Islet of Langerhans (tissue), 1 donor: ENCODE measurements at regions not wholly inside any gene's neighbourhood (a gene's known extent, or its start where the extent isn't known, plus 50 kb on each side); places are given as distances from the start of the nearest gene placed in this dataset.
"Not testable (repeated sequence)": the region's sequence is repeated elsewhere in the genome, so short reads cannot be mapped to it uniquely, and the experiment has no call there.

Source experiments
- FAIRE-seq: peaks from one replicate; lab custom pipeline; 2011; peaks lifted over from hg19 to GRCh38; lab: Jason Lieb, UNC

- FAIRE-seq: no peak
Measured at GRCh38 chr5:174446446-174446845, 277.9 kb upstream of the MSX2 start.

GRCh38 chr5:174446988-174447387 lies 277.4 kb upstream of the MSX2 start:
- no peak for FAIRE-seq

- no peak for FAIRE-seq
Measured at GRCh38 chr5:174448041-174448440, 276.3 kb upstream of the MSX2 start.

DNA sequence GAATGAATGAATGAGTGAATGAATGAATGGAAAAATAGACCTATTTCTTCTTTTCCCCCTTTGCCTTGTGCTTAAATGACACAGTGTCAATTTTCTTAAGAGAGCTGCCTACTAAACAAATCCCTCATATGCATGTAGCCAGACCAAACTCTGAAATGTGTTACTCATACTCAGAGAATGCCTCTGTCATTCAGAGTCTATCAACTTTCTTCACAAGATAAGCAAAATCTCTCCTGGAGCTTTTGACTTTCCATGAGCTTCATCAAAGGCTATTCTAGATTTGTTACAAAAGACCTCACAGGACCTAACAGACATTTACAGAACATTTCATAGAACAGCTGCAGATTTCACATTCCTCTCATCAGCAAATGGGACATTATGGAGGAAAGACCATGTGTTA lies 275.7 kb upstream of the MSX2 start:
- FAIRE-seq: no peak

DNA sequence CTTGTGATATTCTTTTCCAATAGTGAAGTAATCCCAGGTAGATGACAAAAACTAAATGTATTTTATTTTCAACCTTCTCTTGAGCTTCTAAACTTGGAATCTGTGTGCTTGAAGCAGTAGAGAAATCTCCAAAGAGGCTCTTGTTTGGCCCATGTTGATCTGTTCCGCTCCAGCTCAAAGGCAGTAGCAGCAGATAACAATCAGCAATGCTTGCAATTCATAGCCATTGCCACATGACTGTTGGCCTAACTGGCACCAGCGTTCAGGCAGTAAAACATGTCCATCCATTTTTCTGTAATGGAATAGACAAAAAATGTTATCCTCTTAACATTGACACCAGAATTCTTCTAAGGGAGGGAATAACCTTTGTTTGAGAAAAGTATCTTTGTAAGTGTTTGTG lies 270.7 kb upstream of the MSX2 start:
- no peak for FAIRE-seq

- no peak for FAIRE-seq
Measured at GRCh38 chr5:174454464-174454863, 269.9 kb upstream of the MSX2 start.

DNA sequence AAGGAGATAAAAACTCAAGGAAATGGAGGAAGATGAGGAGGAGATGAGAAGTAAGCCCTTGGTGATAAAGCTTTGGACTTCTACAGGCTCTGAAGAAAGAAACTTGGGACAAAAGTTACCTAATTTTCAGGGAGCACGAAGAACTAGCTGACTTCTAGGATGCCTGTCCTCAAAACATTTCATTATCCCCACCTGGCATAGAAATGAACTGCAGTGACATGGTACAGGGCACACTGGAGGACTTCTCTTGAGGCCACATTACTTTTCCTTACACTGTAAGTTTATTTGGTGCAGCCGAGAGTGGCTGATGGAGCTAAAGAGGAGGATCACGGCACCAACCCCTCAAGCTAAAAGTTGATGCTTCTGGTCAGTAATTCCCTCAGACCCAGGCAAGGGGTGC lies 269.5 kb upstream of the MSX2 start:
- no peak for FAIRE-seq

- FAIRE-seq: no peak
Measured at GRCh38 chr5:174455301-174455700, 269.1 kb upstream of the MSX2 start.

DNA sequence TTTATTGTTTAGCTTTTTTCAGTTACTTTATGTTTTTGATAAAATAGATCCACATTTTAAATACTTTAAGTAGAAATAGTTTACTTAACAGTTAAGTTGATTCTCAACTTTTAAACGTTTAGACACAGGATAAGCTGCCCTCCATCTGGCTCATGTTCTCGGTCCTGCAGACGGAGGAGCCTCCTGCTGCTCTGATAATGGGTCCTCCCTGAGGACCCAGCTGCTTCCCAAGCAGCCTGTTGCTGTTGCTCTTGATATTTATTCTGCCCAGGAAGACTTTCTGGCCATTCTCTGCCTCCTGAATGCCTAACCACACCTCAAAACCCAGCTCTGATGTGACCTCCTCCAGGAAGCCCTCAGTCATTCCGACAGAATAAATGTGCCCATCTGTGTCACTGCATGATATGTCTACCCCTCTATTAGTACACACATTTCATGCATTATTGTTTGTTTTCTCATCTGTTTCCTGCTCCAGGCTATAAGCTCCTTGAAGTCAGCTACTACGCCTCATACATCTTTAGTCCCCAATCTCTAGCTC lies 267.2 kb upstream of the MSX2 start:
- FAIRE-seq: no peak

- no peak for FAIRE-seq
Measured at GRCh38 chr5:174459071-174459702, 265.2 kb upstream of the MSX2 start.

GRCh38 chr5:174459832-174460448 lies 264.4 kb upstream of the MSX2 start:
- no peak for FAIRE-seq

- FAIRE-seq: no peak
Measured at GRCh38 chr5:174462129-174462528, 262.3 kb upstream of the MSX2 start.

DNA sequence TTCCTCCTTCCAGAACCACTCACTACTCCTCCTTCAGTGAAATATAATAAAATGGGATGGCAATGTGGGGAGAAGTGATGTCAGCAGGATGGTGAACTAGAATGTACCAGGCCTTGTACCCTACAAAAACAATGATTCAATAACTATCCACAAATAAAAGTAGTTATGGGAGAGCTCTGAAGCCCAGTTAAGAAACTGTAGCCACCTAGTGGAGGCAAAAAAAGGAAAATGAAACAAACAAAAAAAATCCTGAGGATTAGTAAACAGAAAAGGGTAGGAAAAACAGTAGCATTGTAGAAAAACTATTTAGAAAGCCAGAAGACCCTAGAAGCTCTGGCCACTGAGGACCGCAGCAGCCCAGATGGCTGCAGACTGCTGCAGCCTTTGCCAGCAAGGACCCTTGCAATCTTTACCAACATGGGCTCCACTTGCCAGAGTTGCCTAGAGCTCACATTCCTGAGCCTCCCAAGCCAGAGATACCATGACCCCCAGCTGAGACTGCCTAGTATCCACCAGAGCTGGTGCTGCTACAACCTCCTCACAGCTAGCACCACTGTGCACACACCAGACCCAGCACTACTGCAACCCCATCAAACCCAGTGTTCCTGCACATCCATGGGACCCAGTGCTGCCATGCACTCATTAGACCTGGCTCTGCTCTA lies 259.7 kb upstream of the MSX2 start:
- no peak for FAIRE-seq

DNA sequence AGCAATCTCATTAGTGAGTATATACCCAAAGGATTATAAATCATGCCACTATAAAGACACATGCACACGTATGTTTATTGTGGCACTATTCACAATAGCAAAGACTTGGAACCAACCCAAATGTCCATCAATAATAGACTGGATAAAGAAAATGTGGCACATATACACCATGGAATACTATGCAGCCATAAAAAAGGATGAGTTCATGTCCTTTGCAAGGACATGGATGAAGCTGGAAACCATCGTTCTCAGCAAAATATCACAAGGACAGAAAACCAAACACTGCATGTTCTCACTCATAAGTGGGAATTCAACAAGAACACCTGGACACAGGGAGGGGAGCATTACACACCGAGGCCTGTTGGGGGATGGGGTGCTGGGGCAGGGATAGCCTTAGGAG lies 252.9 kb upstream of the MSX2 start:
- FAIRE-seq: not testable (repeated sequence)

GRCh38 chr5:174472956-174473355 lies 251.4 kb upstream of the MSX2 start:
- no peak for FAIRE-seq

DNA sequence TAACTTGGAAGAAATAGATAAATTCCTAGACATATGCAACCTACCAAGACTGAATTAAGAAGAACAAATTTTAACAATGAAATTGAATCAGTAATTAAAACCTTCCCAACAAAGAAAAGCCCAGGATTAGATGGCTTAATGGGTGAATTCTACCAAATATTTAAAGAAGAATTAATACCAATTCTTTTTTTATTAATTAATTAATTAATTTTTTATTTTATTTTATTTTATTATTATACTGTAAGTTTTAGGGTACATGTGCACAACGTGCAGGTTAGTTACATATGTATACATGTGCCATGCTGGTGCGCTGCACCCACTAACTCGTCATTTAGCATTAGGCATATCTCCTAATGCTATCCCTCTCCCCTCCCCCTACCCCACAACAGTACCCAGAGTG lies 248.4 kb upstream of the MSX2 start:
- FAIRE-seq: not testable (repeated sequence)

- FAIRE-seq: no peak
Measured at GRCh38 chr5:174479325-174479724, 245.1 kb upstream of the MSX2 start.

- FAIRE-seq: no peak
Measured at GRCh38 chr5:174481737-174482136, 242.6 kb upstream of the MSX2 start.

DNA sequence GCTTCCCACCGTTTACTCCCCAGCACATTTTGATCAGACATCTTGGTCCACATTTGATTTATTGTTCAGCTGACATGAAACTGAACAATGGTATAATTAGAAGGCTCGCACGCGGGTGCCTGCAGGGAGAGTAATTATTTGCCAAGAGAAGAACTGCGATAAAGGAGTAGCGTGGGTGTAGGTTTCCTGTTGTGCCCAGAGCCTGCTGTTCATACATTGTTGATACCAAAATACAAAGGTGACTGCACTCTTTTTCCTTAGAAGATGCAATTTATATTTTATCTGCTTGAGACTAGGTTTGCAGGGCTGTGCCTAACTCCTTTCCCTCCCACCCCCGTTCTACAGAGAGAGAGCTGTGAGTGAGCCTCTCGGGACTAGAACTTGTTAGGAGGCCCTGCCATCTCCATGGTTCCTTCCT lies 241.8 kb upstream of the MSX2 start:
- FAIRE-seq: no peak

GRCh38 chr5:174483411-174483810 lies 241.0 kb upstream of the MSX2 start:
- no peak for FAIRE-seq

DNA sequence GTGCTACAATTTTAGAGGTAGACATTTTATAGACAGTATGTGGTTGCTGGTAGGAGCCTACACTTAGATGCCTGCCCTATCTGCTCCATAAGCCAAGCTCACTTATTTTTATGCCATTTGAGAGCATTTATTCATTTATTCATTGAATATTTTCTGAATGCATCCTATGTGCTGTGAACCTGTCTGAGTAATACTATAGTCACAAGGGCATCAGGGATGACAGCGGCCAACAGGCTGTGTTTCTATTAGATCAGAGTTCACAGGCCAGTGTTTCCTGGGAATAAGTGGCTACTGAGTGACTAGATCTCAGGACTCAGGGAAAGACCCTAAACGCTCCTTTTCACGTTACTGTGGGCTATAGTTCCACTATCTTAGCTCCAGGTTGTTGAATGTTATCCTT lies 235.2 kb upstream of the MSX2 start:
- FAIRE-seq: no peak

DNA sequence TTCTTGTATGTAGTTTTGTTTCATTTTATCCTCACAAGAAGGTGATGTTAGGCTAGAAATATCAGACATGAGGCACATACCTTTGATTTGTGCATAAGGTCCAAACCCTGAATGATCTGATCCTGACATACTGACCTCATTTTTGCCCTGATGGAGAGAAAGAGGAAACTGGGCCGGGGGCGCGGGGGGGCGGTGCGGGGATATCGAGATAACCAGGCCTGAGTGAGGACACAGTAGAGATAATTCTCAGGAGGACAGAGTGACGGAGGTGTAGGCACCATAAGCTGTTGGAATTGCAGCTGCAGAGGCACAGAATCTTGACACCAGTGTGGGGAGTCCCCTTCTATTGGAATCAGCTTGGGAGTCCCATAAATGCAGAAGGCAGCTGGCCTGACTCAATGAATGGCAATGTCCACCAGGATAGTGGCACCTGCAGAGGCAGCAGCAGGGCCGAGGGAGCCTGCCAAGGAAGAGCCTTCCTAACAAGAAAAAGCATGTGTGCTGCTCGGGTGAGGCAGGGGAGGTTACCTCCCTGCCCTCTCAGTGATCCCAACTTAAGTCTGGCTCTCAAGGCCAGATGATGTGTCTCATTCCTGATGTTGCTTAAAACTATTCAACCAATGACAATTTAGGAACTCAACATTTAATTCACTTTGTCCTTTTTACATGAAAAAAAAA lies 234.3 kb upstream of the MSX2 start:
- FAIRE-seq: no peak

GRCh38 chr5:174490728-174491127 lies 233.7 kb upstream of the MSX2 start:
- no peak for FAIRE-seq
